NCI-H2029 treated with DMSO at 0.1 percent for 48 hours (cell line): ENCODE measurements at regions not wholly inside any gene's neighbourhood (a gene's known extent, or its start where the extent isn't known, plus 50 kb on each side); places are given as distances from the start of the nearest gene placed in this dataset.

Source experiments
- DNase-seq: peaks from one replicate; lab custom pipeline; 2025; lab: John Stamatoyannopoulos, UW

- no peak for DNase-seq
Measured at GRCh38 chr5:5062525-5063302, 77.4 kb upstream of the ADAMTS16 start.

- no peak for DNase-seq
Measured at GRCh38 chr5:5063533-5063953, 76.6 kb upstream of the ADAMTS16 start.

- DNase-seq, result no peak
Measured at GRCh38 chr5:5065472-5065871, 74.7 kb upstream of the ADAMTS16 start.

- DNase-seq, result no peak
Measured at GRCh38 chr5:5066276-5067186, 73.6 kb upstream of the ADAMTS16 start.

GRCh38 chr5:5069851-5070250 is 70.3 kb upstream of the ADAMTS16 start:
- DNase-seq, result no peak

GRCh38 chr5:5071554-5071953 is 68.6 kb upstream of the ADAMTS16 start:
- DNase-seq, result no peak

GRCh38 chr5:5077236-5077635 is 62.9 kb upstream of the ADAMTS16 start:
- no peak for DNase-seq

- no peak for DNase-seq
Measured at GRCh38 chr5:5078009-5078897, 61.9 kb upstream of the ADAMTS16 start.

- no peak for DNase-seq
Measured at GRCh38 chr5:5079876-5080275, 60.3 kb upstream of the ADAMTS16 start.

- DNase-seq, result no peak
Measured at GRCh38 chr5:5080790-5081189, 59.3 kb upstream of the ADAMTS16 start.

- no peak for DNase-seq
Measured at GRCh38 chr5:5085381-5085780, 54.7 kb upstream of the ADAMTS16 start.

GRCh38 chr5:5089895-5090649 is 50.1 kb upstream of the ADAMTS16 start:
- DNase-seq, result no peak
